H9 (cell line): ENCODE measurements at regions not wholly inside any gene's neighbourhood (a gene's known extent, or its start where the extent isn't known, plus 50 kb on each side); places are given as distances from the start of the nearest gene placed in this dataset.

Source experiments
- DNase-seq: peaks from one replicate; pipeline ENCODE4 v3.0.0-alpha.2; 2017
- H2AFZ ChIP-seq: one replicate; pipeline ENCODE4 v1.6.1; 2013; ENCODE audit warnings: mild to moderate bottlenecking, low read length, control low read depth, moderate library complexity
- H2AK5ac ChIP-seq: 2 replicates; pipeline ENCODE4 v1.6.1; 2013; ENCODE audit warnings: low read length, control low read depth, mixed read lengths; ENCODE audit not compliant: insufficient read length
- H2BK120ac ChIP-seq: one replicate; pipeline ENCODE4 v1.6.1; 2013; ENCODE audit warnings: low read depth, mild to moderate bottlenecking, low read length, control low read depth, inconsistent platforms; ENCODE audit not compliant: poor library complexity, severe bottlenecking
- H2BK12ac ChIP-seq: 2 replicates; pipeline ENCODE4 v1.6.1; 2013; ENCODE audit warnings: low read length, control low read depth, mixed read lengths, low read depth; ENCODE audit not compliant: insufficient read length
- H2BK15ac ChIP-seq: 2 replicates; pipeline ENCODE4 v1.6.1; 2013; ENCODE audit warnings: low read depth, low read length, control low read depth
- H2BK20ac ChIP-seq: one replicate; pipeline ENCODE4 v1.6.1; 2013; ENCODE audit warnings: low read depth, mild to moderate bottlenecking, low read length, control low read depth, inconsistent platforms; ENCODE audit not compliant: poor library complexity, severe bottlenecking
- H2BK5ac ChIP-seq: 2 replicates; pipeline ENCODE4 v1.6.1; 2013; ENCODE audit warnings: low read length, control low read depth, mixed read lengths; ENCODE audit not compliant: insufficient read length
- H3K14ac ChIP-seq: 2 replicates; pipeline ENCODE4 v1.6.1; 2013; ENCODE audit warnings: low read length, control low read depth; ENCODE audit not compliant: insufficient read depth
- H3K18ac ChIP-seq: 2 replicates; pipeline ENCODE4 v1.6.1; 2013; ENCODE audit warnings: low read depth, mild to moderate bottlenecking, mixed read lengths, low read length, control low read depth; ENCODE audit not compliant: insufficient read length
- H3K23ac ChIP-seq: 2 replicates; pipeline ENCODE4 v1.6.1; 2013; ENCODE audit warnings: low read length, control low read depth, mixed read lengths, low read depth; ENCODE audit not compliant: insufficient read length
- H3K23me2 ChIP-seq: 2 replicates; pipeline ENCODE4 v1.6.1; 2013; ENCODE audit warnings: low read depth, mild to moderate bottlenecking, mixed read lengths, low read length, control low read depth; ENCODE audit not compliant: insufficient read length, poor library complexity, severe bottlenecking
- H3K27ac ChIP-seq: 2 replicates; pipeline ENCODE4 v1.5.1; 2013; ENCODE audit warnings: low read length, control low read depth, mixed read lengths, low read depth; ENCODE audit not compliant: insufficient read length
- H3K27me3 ChIP-seq: 2 replicates; pipeline ENCODE4 v1.6.1; 2013; ENCODE audit warnings: low read length, control low read depth, inconsistent platforms; ENCODE audit not compliant: insufficient read depth
- H3K4ac ChIP-seq: 2 replicates; pipeline ENCODE4 v1.6.1; 2013; ENCODE audit warnings: low read depth, mild to moderate bottlenecking, control low read depth, inconsistent platforms, low read length, moderate library complexity
- H3K4me1 ChIP-seq: 2 replicates; pipeline ENCODE4 v1.6.1; 2013; ENCODE audit warnings: low read length, control low read depth, inconsistent platforms; ENCODE audit not compliant: insufficient read depth
- H3K4me2 ChIP-seq: 2 replicates; pipeline ENCODE4 v1.6.1; 2013; ENCODE audit warnings: low read length, control low read depth, mixed read lengths; ENCODE audit not compliant: insufficient read length, insufficient read depth
- H3K56ac ChIP-seq: 2 replicates; pipeline ENCODE4 v1.6.1; 2013; ENCODE audit warnings: low read depth, mild to moderate bottlenecking, mixed read lengths, low read length, control low read depth; ENCODE audit not compliant: insufficient read length
- H3K79me1 ChIP-seq: 2 replicates; pipeline ENCODE4 v1.6.1; 2013; ENCODE audit warnings: low read depth, mild to moderate bottlenecking, moderate library complexity, low read length, control low read depth, inconsistent platforms; ENCODE audit not compliant: insufficient read depth, poor library complexity, severe bottlenecking
- H3K79me2 ChIP-seq: 2 replicates; pipeline ENCODE4 v1.6.1; 2013; ENCODE audit warnings: low read length, control low read depth, inconsistent platforms; ENCODE audit not compliant: insufficient read depth
- H3K9ac ChIP-seq: 2 replicates; pipeline ENCODE4 v1.6.1; 2013; ENCODE audit warnings: low read length, control low read depth, mixed read lengths; ENCODE audit not compliant: insufficient read length; ENCODE audit errors: extremely low read depth
- H3K9me3 ChIP-seq: one replicate; pipeline ENCODE4 v1.6.1; 2013; ENCODE audit warnings: low read depth, low read length, inconsistent platforms; ENCODE audit not compliant: control insufficient read depth
- H3T11ph ChIP-seq: one replicate; pipeline ENCODE4 v1.6.1; 2013; ENCODE audit warnings: mild to moderate bottlenecking, low read length, control low read depth, inconsistent platforms
- H4K20me1 ChIP-seq: one replicate; pipeline ENCODE4 v1.6.1; 2013; ENCODE audit not compliant: control insufficient read depth, insufficient read length, insufficient read depth
- H4K5ac ChIP-seq: 2 replicates; pipeline ENCODE4 v1.6.1; 2013; ENCODE audit warnings: low read depth, mild to moderate bottlenecking, mixed read lengths, low read length, control low read depth; ENCODE audit not compliant: insufficient read length
- H4K8ac ChIP-seq: replicated peaks from 2 replicates; pipeline ENCODE4 v1.6.1; 2013; ENCODE audit warnings: low read length, control low read depth, mixed read lengths, low read depth; ENCODE audit not compliant: insufficient read length
- H4K91ac ChIP-seq: 2 replicates; pipeline ENCODE4 v1.6.1; 2013; ENCODE audit warnings: low read depth, mild to moderate bottlenecking, moderate library complexity, mixed read lengths, low read length, control low read depth; ENCODE audit not compliant: insufficient read length
- H3K27ac Mint-ChIP-seq, 3 experiments: 2 replicates in 2 of 3; 3 replicates in 1 of 3; pipeline ENCODE4 v1.8.0; 2020 to 2021; ENCODE audit warnings: mixed read lengths in 3 of 3, mild to moderate bottlenecking in 1 of 3, moderate library complexity in 1 of 3
- H3K27me3 Mint-ChIP-seq: 2 replicates; pipeline ENCODE4 v1.8.0; 2021; ENCODE audit warnings: low read depth, mild to moderate bottlenecking, moderate library complexity, mixed read lengths
- H3K36me3 Mint-ChIP-seq, 3 experiments: 2 replicates in 2 of 3; 3 replicates in 1 of 3; pipeline ENCODE4 v1.8.0; 2020 to 2021; ENCODE audit warnings: low read depth in 3 of 3, mixed read lengths in 3 of 3; ENCODE audit not compliant: insufficient read depth in 1 of 3
- H3K4me1 Mint-ChIP-seq, 2 experiments: 2 replicates each; pipeline ENCODE4 v1.8.0; 2020; ENCODE audit warnings: mixed read lengths in 2 of 2
- H3K4me3 Mint-ChIP-seq, 2 experiments: 2 replicates in 1 of 2; 3 replicates in 1 of 2; pipeline ENCODE4 v1.8.0; 2020 to 2021; ENCODE audit warnings: mild to moderate bottlenecking in 2 of 2, mixed read lengths in 2 of 2, moderate library complexity in 1 of 2
- H3K9me3 Mint-ChIP-seq, 2 experiments: 2 replicates in 1 of 2; 3 replicates in 1 of 2; pipeline ENCODE4 v1.8.0; 2020; ENCODE audit warnings: mild to moderate bottlenecking in 2 of 2, mixed read lengths in 2 of 2, moderate library complexity in 1 of 2
- CTCF ChIP-seq: fragments of 200-600 bp; sonication (generic); conservative IDR thresholded peaks from 3 replicates; pipeline ENCODE4 v1.8.0; 2021; ENCODE audit warnings: antibody characterized with exemption, mild to moderate bottlenecking
- WGBS: extraction: QIAGEN DNeasy Blood & Tissue Kit; methylation state at CpG from one replicate; pipeline ENCODE4 v1.1.7; 2013; ENCODE audit warnings: missing lambda C conversion rate, low lambda C conversion rate, mixed read lengths; ENCODE audit not compliant: insufficient read length; ENCODE audit errors: extremely low coverage; 5-methylcytosine and 5-hydroxymethylcytosine counted together

DNA sequence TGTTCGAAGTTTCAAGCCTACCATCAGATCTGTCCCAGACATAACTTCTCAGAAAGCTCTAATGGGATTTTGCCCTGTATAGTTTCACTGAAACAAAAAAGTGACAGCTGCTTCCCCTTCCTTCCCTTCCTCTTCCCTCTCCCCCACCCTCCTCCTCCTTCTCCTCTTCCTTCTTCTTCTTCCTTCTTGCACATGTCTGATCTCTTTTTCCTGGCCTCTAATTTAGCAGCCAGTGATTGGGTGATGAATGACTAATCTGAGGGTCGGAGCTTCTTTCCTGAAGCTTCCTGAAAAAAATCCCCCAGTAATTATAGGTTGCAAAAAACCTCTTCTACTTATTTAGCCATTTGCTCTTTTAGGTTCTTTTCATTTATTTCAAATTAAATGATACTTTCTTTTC is 168.7 kb downstream of the POTEB3 start:
- Histone ChIP-seq H3K79me1 (no peaks in the 10 kb centered on the region), H2BK15ac (no peak overlapping the region), H3K18ac (no peak overlapping the region), H4K5ac (no peak overlapping the region), H2AK5ac (no peak overlapping the region), H3K4me2 (no peak overlapping the region), H4K91ac (no peak overlapping the region), H3K27ac (no peak overlapping the region), H2BK12ac (no peak overlapping the region), H2BK5ac (no peak overlapping the region), H4K20me1 (no peaks in the 10 kb centered on the region), H3K14ac (no peak overlapping the region), H3K56ac (no peak overlapping the region), H2AFZ (no peak overlapping the region), H3K79me2 (no peaks in the 10 kb centered on the region), H3T11ph (no peak overlapping the region), H3K9me3 (peaks cover 55% of the 10 kb centered on the region), H3K4ac (no peak overlapping the region), H3K23me2 (no peaks in the 10 kb centered on the region), H3K4me1 (no peaks in the 10 kb centered on the region), H2BK20ac (no peak overlapping the region), H3K23ac (no peak overlapping the region), H2BK120ac (no peak overlapping the region), H3K27me3 (no peaks in the 10 kb centered on the region), H3K9ac (no peak overlapping the region), H4K8ac (no peak overlapping the region)
- H3K27ac Mint-ChIP-seq: no peak overlapping the region
- H3K9me3 Mint-ChIP-seq: peaks cover 64 to 67% of the 10 kb centered on the region in 2 experiments
- DNase-seq: no peak
- H3K27me3 Mint-ChIP-seq: peaks cover 2% of the 10 kb centered on the region
- H3K4me3 Mint-ChIP-seq: no peak overlapping the region
- TF ChIP-seq CTCF: no peak
- no CpG with 5 or more reads among the region's 2 CpGs for WGBS
- no peaks in the 10 kb centered on the region for H3K4me1 Mint-ChIP-seq
- peaks cover 0 to 46% (median 26%) of the 10 kb centered on the region in 3 experiments; a peak in 6 of 7 replicates for H3K36me3 Mint-ChIP-seq
